Trophoblast cell (in vitro differentiated cells and primary cell): ENCODE measurements at regions not wholly inside any gene's neighbourhood (a gene's known extent, or its start where the extent isn't known, plus 50 kb on each side); places are given as distances from the start of the nearest gene placed in this dataset.
"Not testable (repeated sequence)": the region's sequence is repeated elsewhere in the genome, so short reads cannot be mapped to it uniquely, and the experiment has no call there.

Experiments
- DNase-seq, 2 donors: peaks; one replicate each; pipeline ENCODE4 v3.0.0-alpha.2; 2016
- H2AFZ ChIP-seq: 2 replicates; pipeline ENCODE4 v1.6.1; 2013; ENCODE audit warnings: low read length, moderate library complexity, mild to moderate bottlenecking; ENCODE audit not compliant: insufficient read depth, poor library complexity
- H2AK5ac ChIP-seq: 2 replicates; pipeline ENCODE4 v1.6.1; 2013; ENCODE audit warnings: mild to moderate bottlenecking, low read length
- H2BK120ac ChIP-seq: 2 replicates; pipeline ENCODE4 v1.6.1; 2013; ENCODE audit warnings: low read length, mild to moderate bottlenecking, moderate library complexity; ENCODE audit not compliant: insufficient read depth, poor library complexity
- H2BK12ac ChIP-seq: 2 replicates; pipeline ENCODE4 v1.6.1; 2013; ENCODE audit warnings: mild to moderate bottlenecking, low read length, moderate library complexity
- H2BK5ac ChIP-seq: 2 replicates; pipeline ENCODE4 v1.6.1; 2013; ENCODE audit warnings: low read length, low read depth, moderate library complexity, mild to moderate bottlenecking; ENCODE audit not compliant: poor library complexity
- H3K14ac ChIP-seq: 2 replicates; pipeline ENCODE4 v1.6.1; 2013; ENCODE audit warnings: mild to moderate bottlenecking, low read length
- H3K18ac ChIP-seq: 2 replicates; pipeline ENCODE4 v1.6.1; 2013; ENCODE audit warnings: mild to moderate bottlenecking, low read length
- H3K23ac ChIP-seq: 2 replicates; pipeline ENCODE4 v1.6.1; 2013; ENCODE audit warnings: low read length
- H3K27ac ChIP-seq: 2 replicates; pipeline ENCODE4 v1.5.1; 2013; ENCODE audit warnings: low read depth, mild to moderate bottlenecking, inconsistent platforms, low read length, moderate library complexity
- H3K27me3 ChIP-seq: 2 replicates; pipeline ENCODE4 v1.6.1; 2013; ENCODE audit warnings: inconsistent platforms, mild to moderate bottlenecking, low read length, moderate library complexity; ENCODE audit not compliant: insufficient read depth
- H3K36me3 ChIP-seq, 2 experiments: 1 replicate in 1 of 2; 2 replicates in 1 of 2; pipeline ENCODE4 v1.6.1; 2013; ENCODE audit warnings: low read length in 2 of 2, mild to moderate bottlenecking in 2 of 2, moderate library complexity in 1 of 2; ENCODE audit not compliant: insufficient read depth in 2 of 2, control insufficient read depth in 1 of 2
- H3K4ac ChIP-seq: 2 replicates; pipeline ENCODE4 v1.6.1; 2013; ENCODE audit warnings: low read depth, mild to moderate bottlenecking, low read length, moderate library complexity
- H3K4me1 ChIP-seq, 2 experiments: 1 replicate in 1 of 2; 2 replicates in 1 of 2; pipeline ENCODE4 v1.6.1; 2013; ENCODE audit warnings: low read length in 2 of 2, mild to moderate bottlenecking in 2 of 2, moderate library complexity in 1 of 2; ENCODE audit not compliant: insufficient read depth in 2 of 2, control insufficient read depth in 1 of 2
- H3K4me2 ChIP-seq: 2 replicates; pipeline ENCODE4 v1.6.1; 2013; ENCODE audit warnings: inconsistent platforms, mild to moderate bottlenecking, low read length, moderate library complexity
- H3K4me3 ChIP-seq: 2 replicates; pipeline ENCODE4 v1.5.1; 2013; ENCODE audit warnings: mild to moderate bottlenecking, low read depth, low read length, inconsistent platforms
- H3K79me1 ChIP-seq: one replicate; pipeline ENCODE4 v1.6.1; 2013; ENCODE audit warnings: low read length
- H3K79me2 ChIP-seq: 2 replicates; pipeline ENCODE4 v1.6.1; 2013; ENCODE audit warnings: low read length, mild to moderate bottlenecking; ENCODE audit not compliant: control insufficient read depth, insufficient read depth, poor library complexity
- H3K9ac ChIP-seq: 2 replicates; pipeline ENCODE4 v1.6.1; 2013; ENCODE audit warnings: mild to moderate bottlenecking, low read length
- H3K9me3 ChIP-seq: 2 replicates; pipeline ENCODE4 v1.6.1; 2013; ENCODE audit warnings: low read depth, mild to moderate bottlenecking, control low read depth, inconsistent platforms, low read length; ENCODE audit not compliant: insufficient read depth
- H4K12ac ChIP-seq: 2 replicates; pipeline ENCODE4 v1.6.1; 2013; ENCODE audit warnings: low read depth, mild to moderate bottlenecking, low read length, moderate library complexity
- H4K8ac ChIP-seq: 2 replicates; pipeline ENCODE4 v1.6.1; 2013; ENCODE audit warnings: low read depth, mild to moderate bottlenecking, low read length, moderate library complexity
- H4K91ac ChIP-seq: one replicate; pipeline ENCODE4 v1.6.1; 2013; ENCODE audit warnings: low read depth, mild to moderate bottlenecking, low read length, moderate library complexity
- WGBS: extraction: QIAGEN DNeasy Blood & Tissue Kit; methylation state at CpG from one replicate; pipeline ENCODE4 v1.1.7; 2013; ENCODE audit warnings: missing lambda C conversion rate; ENCODE audit not compliant: insufficient read length, insufficient coverage; ENCODE audit errors: extremely low coverage; 5-methylcytosine and 5-hydroxymethylcytosine counted together

GRCh38 chr12:8320791-8321370 lies 93.5 kb upstream of the FAM90A1 start:
- not testable (repeated sequence) for H3K9ac ChIP-seq, H4K91ac ChIP-seq, H3K27me3 ChIP-seq, DNase-seq, H3K9me3 ChIP-seq, H3K18ac ChIP-seq, H3K79me1 ChIP-seq, H3K14ac ChIP-seq, H3K4me2 ChIP-seq, H4K12ac ChIP-seq, H2BK5ac ChIP-seq, H3K36me3 ChIP-seq, H3K79me2 ChIP-seq, H3K23ac ChIP-seq, H3K27ac ChIP-seq, H2BK120ac ChIP-seq, H4K8ac ChIP-seq, H3K4me3 ChIP-seq, H2AK5ac ChIP-seq, H3K4me1 ChIP-seq, H2AFZ ChIP-seq, H3K4ac ChIP-seq, H2BK12ac ChIP-seq
- no CpG with 5 or more reads among the region's 7 CpGs for WGBS

DNA sequence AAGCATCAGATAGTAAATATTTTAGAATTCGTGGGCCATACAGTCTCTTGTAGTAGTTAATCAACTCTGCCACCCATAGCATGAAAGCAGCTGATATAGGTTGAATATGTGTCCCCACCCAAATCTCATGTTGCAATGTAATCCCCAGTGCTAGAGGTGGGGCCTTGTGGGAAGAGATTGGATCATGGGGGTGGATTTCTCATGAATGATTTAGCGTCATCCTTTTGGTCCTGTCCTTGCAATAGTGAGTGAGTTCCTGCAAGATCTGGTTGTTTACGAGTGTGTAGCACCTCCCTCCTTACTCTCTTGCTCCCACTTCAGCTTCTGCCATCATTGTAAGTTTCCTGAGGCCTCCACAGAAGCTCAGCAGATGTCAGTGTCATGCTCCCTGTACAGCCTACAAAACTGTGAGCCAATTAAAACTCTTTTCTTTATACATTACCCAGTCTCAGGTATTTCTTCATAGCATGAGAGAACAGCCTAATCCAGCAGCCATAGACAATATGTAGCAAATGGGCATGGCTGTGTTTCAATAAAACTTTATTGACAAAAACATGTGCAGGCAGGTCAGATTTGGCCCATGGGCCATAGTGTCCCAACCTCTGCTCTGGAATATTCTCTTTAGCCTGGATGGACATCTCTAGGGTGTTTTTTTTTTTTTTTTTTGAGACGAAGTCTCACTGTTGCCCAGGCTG lies 97.9 kb upstream of the FAM90A1 start:
- not testable (repeated sequence) for H2BK120ac ChIP-seq, H3K9me3 ChIP-seq, H3K18ac ChIP-seq, H3K36me3 ChIP-seq, H3K4me2 ChIP-seq, H2BK12ac ChIP-seq, H3K14ac ChIP-seq, H3K23ac ChIP-seq, H3K4me3 ChIP-seq, H2BK5ac ChIP-seq, H3K79me2 ChIP-seq, H3K4ac ChIP-seq, H3K27me3 ChIP-seq, H2AFZ ChIP-seq, H2AK5ac ChIP-seq, H4K12ac ChIP-seq, H4K91ac ChIP-seq, H3K4me1 ChIP-seq, H4K8ac ChIP-seq, H3K79me1 ChIP-seq, H3K9ac ChIP-seq, H3K27ac ChIP-seq, DNase-seq
- no CpG with 5 or more reads among the region's 4 CpGs for WGBS

- not testable (repeated sequence) for H3K79me2 ChIP-seq, H3K4ac ChIP-seq, H2AK5ac ChIP-seq, H2BK12ac ChIP-seq, H2AFZ ChIP-seq, H3K9ac ChIP-seq, H2BK120ac ChIP-seq, DNase-seq, H3K36me3 ChIP-seq, H2BK5ac ChIP-seq, H4K12ac ChIP-seq, H3K4me1 ChIP-seq, H3K79me1 ChIP-seq, H3K18ac ChIP-seq, H3K23ac ChIP-seq, H3K4me3 ChIP-seq, H3K4me2 ChIP-seq, H3K27me3 ChIP-seq, H4K91ac ChIP-seq, H3K14ac ChIP-seq, H4K8ac ChIP-seq, H3K27ac ChIP-seq, H3K9me3 ChIP-seq
- no CpG with 5 or more reads among the region's 3 CpGs for WGBS
These were observed 101.4 kb upstream of the FAM90A1 start for GRCh38 chr12:8328835-8329234.

- not testable (repeated sequence) for H2AFZ ChIP-seq, H3K27me3 ChIP-seq, H3K27ac ChIP-seq, H2BK5ac ChIP-seq, H3K4me3 ChIP-seq, H3K14ac ChIP-seq, DNase-seq, H3K36me3 ChIP-seq, H3K18ac ChIP-seq, H3K9ac ChIP-seq, H3K4ac ChIP-seq, H3K79me2 ChIP-seq, H3K4me1 ChIP-seq, H4K91ac ChIP-seq, H3K23ac ChIP-seq, H3K79me1 ChIP-seq, H3K9me3 ChIP-seq, H2AK5ac ChIP-seq, H4K12ac ChIP-seq, H3K4me2 ChIP-seq, H2BK120ac ChIP-seq, H4K8ac ChIP-seq, H2BK12ac ChIP-seq
- WGBS: no CpG with 5 or more reads among the region's 2 CpGs
These were observed 105.0 kb upstream of the FAM90A1 start for GRCh38 chr12:8332373-8332772.
